ENCODE measurements at regions not wholly inside any gene's neighbourhood (a gene's known extent, or its start where the extent isn't known, plus 50 kb on each side); places are given as distances from the start of the nearest gene placed in this dataset.

DNA sequence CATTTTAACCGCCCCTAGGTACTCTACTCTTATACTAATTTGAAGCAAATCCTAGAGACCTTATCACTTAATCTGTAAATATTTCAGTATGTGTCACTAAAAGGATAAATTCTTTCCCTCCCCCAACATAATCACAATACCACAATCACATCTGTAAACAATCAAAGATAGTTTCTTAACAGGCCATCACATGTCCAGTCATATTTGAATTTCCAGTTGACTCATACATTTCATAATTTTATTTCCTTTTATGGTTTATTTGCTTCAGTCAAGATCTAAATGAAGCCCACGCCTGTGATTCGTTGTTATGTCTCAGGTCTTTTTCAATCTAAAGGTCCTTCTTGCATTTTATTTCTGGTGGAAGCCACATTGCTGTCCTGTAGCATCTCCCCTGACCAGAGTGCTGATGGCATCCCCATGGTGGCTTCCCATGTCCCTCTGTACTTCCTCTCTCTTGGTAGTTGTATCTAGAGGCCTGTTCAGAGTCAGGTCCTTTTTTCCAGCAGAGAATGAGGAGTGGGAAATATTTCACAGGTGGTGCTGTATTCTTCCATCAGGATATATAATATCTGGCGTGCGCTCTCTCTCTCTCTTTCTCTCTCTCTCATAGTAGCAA, 128.6 kb upstream of the SLC22A23 start:
- no peak for DNase-seq

- no peak for DNase-seq
Measured at GRCh38 chr6:3584606-3585005, 127.8 kb upstream of the SLC22A23 start.

- no peak for DNase-seq
Measured at GRCh38 chr6:3581469-3581868, 124.6 kb upstream of the SLC22A23 start.

GRCh38 chr6:3579652-3580175, 122.9 kb upstream of the SLC22A23 start:
- no peak for DNase-seq

GRCh38 chr6:3578981-3579380, 122.1 kb upstream of the SLC22A23 start:
- DNase-seq, result no peak

DNA sequence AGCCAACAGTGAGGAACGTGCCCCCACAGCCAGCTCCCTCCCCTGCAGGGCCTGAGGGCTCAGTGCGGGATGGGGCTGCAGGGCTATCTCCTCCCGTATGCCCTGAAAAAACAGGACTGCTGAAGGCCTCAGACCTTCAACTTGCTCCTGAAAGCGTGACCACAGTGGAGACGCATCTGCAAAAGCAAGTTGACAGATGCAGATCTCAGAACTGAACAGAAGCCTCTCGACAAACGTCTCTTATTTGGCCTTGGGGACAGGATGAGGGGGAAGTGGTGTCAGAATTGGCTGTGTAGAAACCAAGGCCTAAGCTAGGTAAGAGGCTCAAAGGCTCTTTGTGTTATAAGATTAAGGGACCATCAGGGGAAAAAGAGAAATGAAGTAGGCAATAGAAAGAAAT, 120.7 kb upstream of the SLC22A23 start:
- no peak for DNase-seq

GRCh38 chr6:3575701-3576100, 118.9 kb upstream of the SLC22A23 start:
- DNase-seq, result no peak

- no peak for DNase-seq
Measured at GRCh38 chr6:3575166-3575565, 118.3 kb upstream of the SLC22A23 start.

- DNase-seq, result no peak
Measured at GRCh38 chr6:3573670-3574069, 116.8 kb upstream of the SLC22A23 start.

GRCh38 chr6:3571836-3572235, 115.0 kb upstream of the SLC22A23 start:
- no peak for DNase-seq

- no peak for DNase-seq
Measured at GRCh38 chr6:3571250-3571681, 114.4 kb upstream of the SLC22A23 start.

DNA sequence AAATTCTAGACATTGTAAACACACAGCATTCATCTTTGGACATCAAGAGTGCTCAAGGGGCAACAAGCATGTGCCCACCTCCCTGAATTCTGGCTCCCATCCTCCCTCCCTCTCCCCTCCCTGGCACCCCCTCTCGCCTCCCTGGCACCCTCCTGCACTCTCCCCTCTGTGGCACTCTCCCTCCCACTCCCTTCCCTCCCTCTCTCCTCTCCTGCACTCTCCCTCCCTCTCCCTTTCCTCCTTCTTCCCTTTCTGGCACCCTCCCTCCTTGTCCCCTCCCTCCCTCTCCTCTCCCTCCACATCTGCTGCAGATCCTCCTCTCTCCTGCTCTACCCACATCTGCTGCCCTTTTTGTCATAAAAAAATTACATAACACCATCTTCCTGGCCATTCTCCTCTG, 113.0 kb upstream of the SLC22A23 start:
- DNase-seq, result no peak

DNA sequence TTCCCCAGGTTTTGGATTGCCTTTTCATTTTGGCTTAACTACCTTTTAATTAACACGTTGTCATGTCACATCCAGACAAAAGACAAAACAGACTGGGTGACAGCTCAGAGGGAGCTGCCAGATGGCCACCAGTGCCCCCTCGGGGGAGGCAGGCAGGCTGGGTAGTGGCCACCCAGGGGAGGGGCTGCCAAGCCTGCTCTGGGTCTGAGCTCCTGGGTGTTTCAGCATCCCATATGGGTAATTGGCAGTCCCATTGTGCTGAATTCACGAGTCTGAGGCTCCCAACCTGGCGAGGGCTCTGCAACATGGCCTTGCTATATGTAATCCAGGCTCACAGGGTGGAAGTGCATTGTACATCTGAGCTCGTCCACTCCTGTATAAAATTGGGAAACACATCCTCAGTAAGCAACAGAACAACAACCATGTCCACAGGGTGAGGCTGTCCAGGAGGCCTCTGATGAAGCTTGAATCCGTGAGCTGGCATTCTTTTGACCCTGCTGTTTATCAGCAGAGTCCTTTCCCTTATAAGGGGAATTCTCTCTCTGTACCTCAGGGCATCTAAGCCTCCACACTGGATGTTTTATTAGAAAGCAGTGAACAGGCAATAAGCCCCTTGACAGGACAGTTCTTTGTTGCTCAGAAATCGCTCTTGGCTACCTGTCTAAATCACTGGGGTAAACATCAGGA, 111.7 kb upstream of the SLC22A23 start:
- no peak for DNase-seq

DNA sequence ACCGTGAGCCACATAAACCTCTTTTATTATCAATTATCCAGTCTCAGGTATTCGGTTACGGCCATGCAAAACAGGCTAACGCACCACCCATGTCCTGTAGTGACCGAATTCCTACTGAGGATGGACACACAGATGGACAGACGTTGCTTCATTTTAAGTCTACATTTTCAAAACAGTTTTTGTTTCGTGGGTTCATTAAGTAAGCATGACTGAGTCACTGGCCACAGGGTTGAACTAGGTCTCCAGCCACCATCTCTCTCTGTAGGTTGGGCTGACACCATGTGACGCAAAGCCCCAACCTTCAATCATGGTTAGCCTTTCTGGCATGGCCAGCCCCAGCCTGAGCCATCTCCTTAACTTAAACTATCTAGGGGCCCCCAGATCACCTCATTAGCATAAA, 110.0 kb upstream of the SLC22A23 start:
- no peak for DNase-seq

DNA sequence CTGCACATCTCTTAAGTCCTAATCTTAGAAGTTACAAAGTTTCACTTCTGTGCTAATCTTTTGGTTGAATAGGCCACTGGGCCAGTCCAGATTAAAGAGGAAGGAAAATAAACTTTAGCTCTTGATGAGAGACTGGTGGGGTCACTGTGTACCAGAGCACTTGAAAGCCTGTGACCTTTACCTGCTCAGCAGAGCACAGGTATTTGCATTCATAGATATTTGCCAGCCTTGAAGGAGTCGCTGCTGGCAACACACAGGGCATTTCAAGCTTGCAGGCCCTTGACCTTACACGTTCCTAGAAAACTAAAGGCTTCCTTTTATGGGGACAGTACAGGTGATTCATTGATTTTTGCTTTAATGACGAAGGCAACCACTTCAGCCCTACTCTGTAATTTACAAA, 108.4 kb upstream of the SLC22A23 start:
- no peak for DNase-seq

GRCh38 chr6:3561725-3562124, 104.9 kb upstream of the SLC22A23 start:
- DNase-seq, result no peak

DNA sequence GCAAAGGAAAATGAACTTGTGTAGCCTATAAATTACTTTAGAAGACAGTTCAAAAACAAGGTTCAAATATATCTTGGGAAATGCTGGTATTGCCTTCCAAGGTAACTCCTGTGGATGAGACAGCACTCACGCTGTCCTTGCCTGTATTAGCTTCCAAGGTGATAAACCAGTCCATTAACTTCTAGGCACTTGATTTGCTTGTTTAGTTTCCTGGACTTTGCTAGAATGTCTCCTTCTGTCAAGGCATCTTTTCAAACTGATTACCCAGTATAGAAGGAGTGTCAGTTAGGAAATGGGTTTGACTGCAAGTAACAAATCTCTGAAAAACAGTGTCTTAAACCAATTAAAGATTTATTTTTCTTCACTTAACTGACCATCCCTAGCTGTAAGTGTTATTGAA, 103.4 kb upstream of the SLC22A23 start:
- DNase-seq, result no peak

- DNase-seq, result no peak
Measured at GRCh38 chr6:3559561-3559960, 102.7 kb upstream of the SLC22A23 start.

DNA sequence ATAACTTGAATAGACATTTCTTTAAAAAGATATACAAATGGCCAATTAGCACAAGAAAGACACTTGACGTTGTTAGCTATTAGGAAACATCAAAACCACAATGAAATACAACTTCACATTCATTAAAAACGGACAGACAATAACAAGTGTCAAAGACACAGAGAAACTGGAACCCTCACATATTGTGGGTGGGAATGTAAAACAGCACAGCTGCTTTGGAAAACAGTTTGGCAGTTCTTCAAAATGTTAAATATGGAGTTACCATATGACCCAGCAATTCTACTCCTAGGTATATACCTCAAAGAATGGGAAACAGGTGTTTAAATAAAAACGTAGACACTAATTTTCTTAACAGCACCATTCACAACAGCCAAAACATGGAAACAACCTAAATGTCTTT, 100.5 kb upstream of the SLC22A23 start:
- no peak for DNase-seq

- DNase-seq, result no peak
Measured at GRCh38 chr6:3553254-3553653, 96.4 kb upstream of the SLC22A23 start.

DNA sequence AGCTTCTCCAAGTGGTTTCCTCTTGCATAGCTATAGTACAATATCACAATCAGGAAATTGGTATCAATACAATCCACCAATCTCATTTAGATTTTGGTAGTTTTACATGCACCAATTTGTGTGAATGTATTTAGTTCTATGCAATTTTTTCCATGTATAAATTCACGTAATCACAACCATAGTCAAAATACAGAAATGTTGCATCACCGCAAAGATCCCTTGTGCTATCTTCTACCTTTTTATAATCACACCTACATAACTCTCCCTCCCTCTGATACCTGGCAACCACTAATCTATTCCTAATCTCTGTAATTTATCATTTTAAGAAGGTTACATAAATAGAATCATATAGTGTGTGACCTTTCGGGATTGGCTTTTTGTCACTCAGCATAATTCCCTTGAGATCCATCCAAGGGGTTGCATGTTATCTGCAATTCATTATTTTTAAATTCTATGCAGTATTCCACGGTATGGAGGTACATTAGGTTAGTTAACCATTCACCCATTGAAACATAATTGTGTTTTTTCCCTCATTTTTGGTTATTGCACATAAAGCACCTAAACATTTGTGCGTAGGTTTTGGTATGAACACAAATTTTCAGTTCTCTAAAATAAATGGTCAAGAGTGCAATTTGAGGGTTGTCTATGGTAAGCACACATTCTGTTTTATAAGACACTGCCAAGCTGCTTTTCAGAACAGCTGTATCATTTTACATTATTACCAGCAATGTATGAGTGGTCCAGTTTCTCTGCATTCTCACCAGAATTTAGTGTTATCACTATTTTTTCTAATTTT, 95.1 kb upstream of the SLC22A23 start:
- no peak for DNase-seq

DNA sequence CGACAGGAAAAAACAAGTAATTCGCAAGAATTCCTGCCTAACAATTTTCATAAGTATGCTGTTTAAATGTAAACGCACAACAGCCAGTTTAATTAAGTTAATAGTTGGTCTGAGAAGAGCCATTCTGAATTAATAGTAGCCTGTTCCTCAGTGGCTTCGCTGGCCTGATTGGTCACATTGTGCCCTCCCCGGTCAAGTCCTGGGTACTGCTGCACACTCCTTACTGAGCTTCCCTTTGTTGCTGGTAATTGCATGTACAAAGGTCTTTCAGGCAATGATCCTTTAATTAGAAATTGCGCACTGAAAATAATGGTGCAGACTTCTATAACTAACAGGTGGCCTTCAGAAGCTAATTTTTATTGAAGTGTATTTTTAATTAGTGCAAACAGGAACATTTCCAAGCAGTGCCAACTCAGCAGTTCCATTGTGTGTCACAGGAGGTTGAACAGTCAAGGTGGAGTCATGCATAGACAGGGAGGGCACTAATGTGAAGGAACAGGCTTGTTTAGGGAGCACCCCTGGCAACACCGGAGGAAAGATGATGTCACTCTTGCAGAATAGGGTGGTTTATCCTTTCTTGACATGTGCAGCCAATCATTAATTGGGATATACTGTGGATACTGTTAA, 92.6 kb upstream of the SLC22A23 start:
- DNase-seq, result no peak

GRCh38 chr6:3546121-3546520, 89.3 kb upstream of the SLC22A23 start:
- DNase-seq, result no peak

Measured in stimulated activated naive CD4-positive, alpha-beta T cell (primary cell).